ENCODE measurements at regions not wholly inside any gene's neighbourhood (a gene's known extent, or its start where the extent isn't known, plus 50 kb on each side); places are given as distances from the start of the nearest gene placed in this dataset.

DNA sequence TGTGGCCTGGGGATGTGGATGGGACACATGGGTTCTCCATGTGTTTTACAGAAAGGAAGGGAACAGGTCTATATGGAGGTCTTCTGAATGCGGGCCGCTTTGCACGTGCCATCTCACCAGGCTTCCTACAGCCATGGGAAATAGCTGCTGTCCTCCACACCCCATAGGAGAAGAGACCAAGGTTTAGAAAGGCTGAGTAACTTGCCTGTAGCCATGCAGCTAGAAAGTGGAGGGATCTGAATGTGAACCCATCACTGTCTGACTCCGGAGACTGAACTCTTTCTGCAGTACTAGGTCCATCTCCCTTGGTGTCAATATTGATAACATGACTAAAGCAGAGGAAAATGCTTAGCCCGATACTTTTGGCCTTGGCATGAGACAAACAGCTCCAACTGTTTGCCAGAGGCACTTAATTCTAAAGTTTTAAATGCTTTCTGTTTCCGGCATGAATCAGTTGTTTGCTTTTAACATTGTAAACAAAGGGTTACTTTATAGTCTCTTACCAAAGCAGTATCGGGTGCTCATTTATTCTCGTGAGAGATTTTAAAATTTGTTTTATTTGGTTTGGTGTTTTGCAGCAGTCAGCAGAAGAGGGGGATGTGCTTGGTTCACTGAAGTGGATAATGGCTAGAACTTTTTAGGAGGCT is 64.8 kb upstream of the LOXL4 start:
- DNase-seq, result no peak

DNA sequence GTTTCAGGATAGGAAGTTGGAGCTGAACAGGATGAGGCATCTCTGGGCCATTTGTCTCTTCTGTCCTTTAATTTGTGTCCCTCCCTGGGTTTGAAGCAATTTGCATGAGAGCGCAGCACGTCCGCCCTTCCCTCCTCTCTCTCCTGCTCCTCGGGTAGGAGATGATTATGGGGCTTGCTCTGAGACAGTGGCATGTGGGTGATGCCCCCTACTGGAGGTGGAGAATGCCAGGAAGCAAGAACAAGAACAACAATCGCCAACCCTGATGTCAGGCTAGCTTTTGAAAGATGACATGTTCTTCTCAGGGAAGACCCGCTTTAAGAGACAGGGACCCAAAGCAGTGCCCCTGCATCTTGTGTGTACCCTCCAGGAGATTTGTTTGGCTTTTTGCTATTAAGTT is 63.9 kb upstream of the LOXL4 start:
- DNase-seq, result peak; percentile 7 to 55

DNA sequence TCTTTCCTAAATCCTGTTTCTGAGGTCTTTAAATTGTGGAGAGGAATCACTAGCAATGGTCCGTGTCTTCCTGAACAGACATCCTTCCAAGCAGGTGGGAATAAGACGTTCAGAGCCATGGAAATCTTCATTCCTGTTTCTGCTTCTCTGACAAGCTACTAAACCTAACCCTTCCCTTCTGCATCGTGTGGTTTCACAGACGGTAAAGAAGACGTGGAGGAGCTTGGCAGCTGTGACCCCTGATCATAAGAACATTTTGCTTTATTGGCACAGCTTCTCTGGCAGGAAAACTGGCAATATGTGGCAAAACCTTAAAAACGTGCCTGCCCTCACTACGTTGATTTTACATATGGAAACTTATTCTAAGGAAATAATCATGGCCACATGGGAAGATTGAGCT is 63.0 kb upstream of the LOXL4 start:
- no peak for DNase-seq

DNA sequence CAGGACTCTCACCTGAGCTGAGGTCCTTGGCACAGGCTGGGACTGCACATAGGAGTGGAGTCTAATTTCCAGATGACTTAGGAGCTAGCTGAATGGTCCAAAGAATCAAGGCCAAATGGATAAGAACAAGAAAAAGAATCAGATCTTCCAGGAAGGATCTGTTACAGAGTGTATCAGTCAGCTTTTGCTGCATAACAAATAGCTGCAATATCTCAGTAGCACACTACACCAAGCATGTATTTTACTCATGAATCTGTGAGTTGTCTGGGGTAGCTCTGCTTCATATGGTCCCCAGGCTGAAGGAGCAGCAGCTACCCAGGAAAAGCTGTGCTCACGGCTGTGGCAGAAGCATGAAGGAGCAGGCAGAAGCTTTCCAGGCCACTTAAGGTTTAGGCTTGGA is 60.6 kb upstream of the LOXL4 start:
- no peak for DNase-seq

DNA sequence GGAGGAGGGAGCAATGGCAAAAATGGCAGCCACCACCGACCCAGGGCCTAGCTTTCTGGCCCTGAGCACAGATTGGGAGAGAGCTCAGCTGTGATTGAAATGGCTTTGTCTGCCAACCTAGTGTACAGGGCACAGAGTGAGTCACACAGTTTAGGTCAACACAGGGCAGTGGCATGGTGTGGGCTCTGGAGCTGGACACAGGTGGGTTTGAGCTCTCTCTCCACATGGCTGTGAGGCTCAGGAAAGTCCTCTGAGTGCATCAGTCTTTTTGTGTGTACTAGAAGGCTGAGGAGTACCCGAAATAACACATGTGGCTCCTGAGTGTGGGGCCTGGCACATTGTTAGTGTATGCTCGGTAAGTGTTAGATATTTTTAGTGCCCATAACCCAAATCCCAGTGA is 60.2 kb upstream of the LOXL4 start:
- no peak for DNase-seq

DNA sequence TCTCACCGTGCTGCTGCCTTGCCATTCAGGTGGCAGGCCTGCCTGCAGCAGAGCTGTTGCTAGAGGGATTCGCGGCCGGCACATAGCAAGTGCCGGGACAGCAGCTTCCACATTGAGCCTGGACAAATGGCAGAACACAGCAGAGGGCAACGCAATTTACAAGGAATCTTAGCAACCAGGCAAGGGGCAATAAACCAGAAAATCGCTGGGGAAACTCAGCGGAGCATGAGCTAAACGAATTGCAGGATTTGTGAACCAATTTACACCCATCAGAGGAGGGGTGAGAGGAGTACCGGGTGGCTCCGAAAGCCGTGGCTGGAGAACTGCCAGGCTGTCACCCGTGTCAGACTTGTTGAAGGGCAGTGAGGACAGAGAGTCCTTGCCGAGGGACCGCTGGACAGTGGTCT is 58.6 kb upstream of the LOXL4 start:
- peak; percentile 2 to 22 for DNase-seq

DNA sequence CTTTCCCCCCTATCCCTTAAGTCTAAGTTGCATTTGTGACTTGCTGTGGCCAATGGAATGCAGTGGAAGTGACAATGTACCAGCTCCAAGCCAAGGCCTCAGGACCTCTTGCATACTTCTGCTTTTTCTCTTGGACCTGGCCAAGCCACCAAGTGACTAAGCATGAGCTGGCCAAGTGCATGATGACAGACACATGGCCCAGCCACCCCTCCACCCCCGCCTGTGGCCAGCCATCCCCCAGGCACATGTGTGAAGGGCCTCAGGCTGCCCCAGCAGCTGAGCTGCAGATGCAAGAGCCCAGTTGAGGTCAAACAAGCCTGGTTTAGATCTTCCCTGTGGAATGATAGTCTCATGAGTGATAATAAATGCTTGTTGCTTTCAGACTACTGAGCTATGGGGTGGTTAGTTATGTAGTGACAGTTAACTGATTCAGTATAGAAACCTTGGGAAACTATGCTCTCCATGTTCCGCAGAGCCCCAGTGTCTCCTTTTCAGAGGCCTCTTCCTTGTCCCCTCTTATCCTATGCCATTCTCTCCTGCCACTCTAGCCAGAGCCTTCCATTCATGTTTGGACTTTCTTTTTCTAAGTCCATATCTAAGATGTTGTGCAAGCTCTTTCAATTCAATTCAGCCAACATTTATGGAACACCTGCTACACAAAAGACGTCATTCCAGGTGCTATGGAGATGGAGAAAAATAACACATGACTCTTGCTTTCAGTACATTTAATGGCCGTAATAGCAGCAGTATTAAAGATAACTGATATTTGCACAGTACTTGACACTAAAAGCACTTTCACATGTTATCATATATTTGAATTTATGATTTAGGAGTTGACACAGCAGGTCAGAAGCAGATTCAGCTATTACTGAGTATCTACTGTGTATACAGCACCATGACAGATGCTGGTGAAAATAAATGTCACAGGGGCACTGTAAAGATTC is 55.5 kb upstream of the LOXL4 start:
- DNase-seq, result no peak

DNA sequence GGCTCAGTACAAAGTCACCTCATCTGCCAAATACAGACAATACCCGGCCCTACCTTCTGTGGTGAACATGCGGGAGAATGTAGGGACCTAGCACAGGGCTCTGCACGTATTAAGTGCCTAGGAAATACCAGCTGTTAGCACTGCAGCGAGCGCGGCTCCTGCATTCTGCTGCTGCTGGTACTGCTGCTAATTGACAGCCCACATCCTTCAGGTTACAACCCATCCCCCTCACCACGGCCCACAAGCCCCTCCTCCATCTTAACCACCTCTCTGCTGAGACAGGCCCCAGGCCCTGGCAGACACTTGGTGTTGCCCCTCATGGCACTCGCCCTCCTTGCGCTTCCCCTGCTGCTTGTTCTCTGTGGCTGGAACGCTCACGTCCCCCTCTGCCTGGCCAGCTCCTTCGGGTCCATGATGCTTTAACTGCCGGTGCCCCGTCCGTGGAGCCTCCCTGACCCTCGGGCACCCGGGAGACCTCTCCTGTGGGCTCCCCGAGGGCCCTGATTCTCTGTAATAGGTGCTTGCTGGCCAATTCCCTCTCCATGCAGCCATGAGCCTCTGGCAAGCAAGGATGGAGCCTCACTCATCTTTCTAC is 53.3 kb upstream of the LOXL4 start:
- DNase-seq, result no peak

DNA sequence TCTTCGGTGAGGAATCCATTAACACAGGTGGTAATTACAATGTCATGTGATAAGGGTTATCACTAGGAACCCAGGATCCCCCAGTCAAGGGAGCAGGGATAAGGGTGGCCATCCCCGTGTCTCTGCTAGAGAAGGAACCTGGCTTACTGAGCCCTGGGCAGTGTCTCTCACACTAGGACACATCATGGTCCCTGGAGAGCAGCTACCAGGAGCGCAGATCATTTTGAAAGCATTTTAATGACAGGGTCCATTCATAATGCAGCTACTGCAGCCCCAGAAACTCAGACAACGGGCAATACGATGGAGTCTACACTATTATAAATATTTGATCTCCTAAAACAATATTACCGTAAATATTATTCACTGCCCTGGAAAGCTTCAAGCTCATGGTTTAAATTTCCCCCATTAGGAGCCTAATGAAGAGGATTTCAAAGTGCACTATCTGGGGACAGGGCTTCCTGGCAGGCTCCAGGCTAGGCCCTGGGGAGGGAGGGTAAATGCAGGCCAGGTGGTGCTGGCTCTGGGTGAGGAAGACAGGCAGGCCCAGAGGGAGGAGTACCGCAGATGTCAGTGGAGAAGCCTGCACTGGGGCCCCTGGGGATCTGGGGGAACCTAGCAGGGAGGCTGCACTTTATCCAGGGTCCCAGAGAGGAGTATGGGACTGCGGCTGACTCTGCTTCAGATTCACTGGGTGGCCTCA is 52.6 kb upstream of the LOXL4 start:
- DNase-seq, result no peak

DNA sequence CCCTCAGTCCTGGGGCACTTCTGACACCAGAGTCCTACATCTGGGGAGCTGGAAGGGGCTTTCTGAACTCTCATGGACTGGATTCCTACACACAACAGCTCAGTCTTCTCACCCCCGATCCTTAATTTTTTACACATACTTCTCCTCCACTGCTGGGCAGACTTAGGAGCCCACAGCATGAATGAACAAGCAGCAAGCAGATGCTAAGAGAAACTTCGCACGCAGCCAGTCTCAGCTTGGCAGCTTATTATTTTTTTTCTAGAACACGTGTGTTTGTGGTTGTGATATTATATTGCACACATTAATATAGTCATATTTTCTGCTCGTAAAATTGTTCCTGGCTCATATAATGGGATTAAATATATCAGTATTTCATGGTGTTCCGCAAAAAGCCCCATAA is 50.9 kb upstream of the LOXL4 start:
- no peak for DNase-seq

All from NCI-H526 (cell line).